ENCODE measurements at regions not wholly inside any gene's neighbourhood (a gene's known extent, or its start where the extent isn't known, plus 50 kb on each side); places are given as distances from the start of the nearest gene placed in this dataset.

- TF ChIP-seq CTCF (IDR thresholded peaks at IDR 0.05) (no peak), POLR2A (IDR thresholded peaks at IDR 0.05; ENCODE audit: low read depth) (no peak), POLR2AphosphoS5 (IDR thresholded peaks at IDR 0.05) (no peak)
Observed at GRCh38 chr18:56128153-56128791, 510.1 kb downstream of the TXNL1 start.
